Epithelial cell of proximal tubule (primary cell): ENCODE measurements at regions not wholly inside any gene's neighbourhood (a gene's known extent, or its start where the extent isn't known, plus 50 kb on each side); places are given as distances from the start of the nearest gene placed in this dataset.

Experiments used
- DNase-seq: peaks from one replicate; pipeline ENCODE4 v3.0.0-alpha.2; 2011; ENCODE audit warnings: low read depth
- H3K4me3 ChIP-seq: 2 replicates; pipeline ENCODE4 v1.5.1; 2011; ENCODE audit warnings: low read depth, mild to moderate bottlenecking, low read length
- CTCF ChIP-seq: conservative IDR thresholded peaks from 2 replicates; pipeline ENCODE4 v1.5.1; 2012; ENCODE audit warnings: low read depth, mild to moderate bottlenecking, low read length

- DNase-seq, result no peak
Observed at GRCh38 chr11:134734141-134734845, 322.3 kb upstream of the B3GAT1 start.

GRCh38 chr11:134733646-134734045 lies 321.6 kb upstream of the B3GAT1 start:
- DNase-seq, result no peak
- no peak overlapping the region for H3K4me3 ChIP-seq
- no peak for TF ChIP-seq CTCF

More at GRCh38 chr11:134734141-134734845, 322.3 kb upstream of the B3GAT1 start:
- no peak overlapping the region for H3K4me3 ChIP-seq
- no peak for TF ChIP-seq CTCF

GRCh38 chr11:134731213-134731961 lies 319.3 kb upstream of the B3GAT1 start:
- TF ChIP-seq CTCF, result no peak
- no peak for DNase-seq
- H3K4me3 ChIP-seq, result no peak overlapping the region

- no peak for DNase-seq
- TF ChIP-seq CTCF, result no peak
- no peak overlapping the region for H3K4me3 ChIP-seq
Observed at GRCh38 chr11:134730561-134731212, 318.6 kb upstream of the B3GAT1 start.

- no peak for TF ChIP-seq CTCF
- no peak for DNase-seq
- H3K4me3 ChIP-seq, result no peak overlapping the region
Observed at GRCh38 chr11:134730101-134730500, 318.1 kb upstream of the B3GAT1 start.

- TF ChIP-seq CTCF, result no peak
- no peak overlapping the region for H3K4me3 ChIP-seq
Observed at GRCh38 chr11:134728186-134728585, 316.1 kb upstream of the B3GAT1 start.

More at GRCh38 chr11:134728186-134728585, 316.1 kb upstream of the B3GAT1 start:
- DNase-seq, result no peak
